Putamen (tissue), 1 donor: ENCODE measurements at regions not wholly inside any gene's neighbourhood (a gene's known extent, or its start where the extent isn't known, plus 50 kb on each side); places are given as distances from the start of the nearest gene placed in this dataset.
"Not testable (repeated sequence)": the region's sequence is repeated elsewhere in the genome, so short reads cannot be mapped to it uniquely, and the experiment has no call there.

Experiments used
- DNase-seq: peaks from one replicate; pipeline ENCODE4 v3.0.0-alpha.2; 2016; ENCODE audit warnings: low spot score

DNA sequence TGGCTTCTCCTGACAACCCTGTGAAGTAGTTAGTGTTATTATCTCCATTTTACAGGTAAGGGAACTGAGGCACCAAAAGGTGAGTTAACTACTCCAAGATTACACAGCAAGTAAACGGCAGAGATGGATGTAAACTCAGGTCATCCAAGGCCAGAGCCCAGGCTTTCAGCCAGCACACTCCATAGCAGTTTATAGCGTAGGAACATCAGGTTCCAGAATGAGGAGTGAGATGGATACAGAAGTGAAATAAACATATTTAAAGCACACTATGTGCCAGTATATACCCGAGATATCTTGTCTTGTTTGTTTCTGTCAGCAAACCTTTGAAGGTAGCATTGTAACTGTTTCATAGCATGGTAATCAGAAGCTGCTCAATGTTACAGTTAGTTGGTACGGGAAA lies 279.0 kb downstream of the OXSM start:
- DNase-seq: no peak

DNA sequence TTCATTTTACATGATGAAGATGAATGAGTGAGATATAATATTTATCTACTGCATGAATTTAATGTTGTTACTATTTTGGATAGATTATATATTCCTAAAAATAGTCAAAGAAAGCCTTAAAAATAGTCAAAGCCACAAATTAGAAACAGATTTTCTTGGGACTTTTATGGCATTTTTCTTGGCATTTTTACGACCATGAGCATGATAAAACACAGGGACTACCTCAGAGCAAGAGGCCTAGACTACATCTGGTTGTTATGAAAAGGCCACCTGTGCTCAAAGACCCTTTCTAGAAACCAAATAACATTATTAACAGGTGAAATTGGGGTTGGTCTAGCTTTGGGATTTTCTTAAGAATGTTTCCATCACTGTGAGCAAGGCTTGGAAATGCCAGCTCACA lies 281.0 kb downstream of the OXSM start:
- DNase-seq: no peak

DNA sequence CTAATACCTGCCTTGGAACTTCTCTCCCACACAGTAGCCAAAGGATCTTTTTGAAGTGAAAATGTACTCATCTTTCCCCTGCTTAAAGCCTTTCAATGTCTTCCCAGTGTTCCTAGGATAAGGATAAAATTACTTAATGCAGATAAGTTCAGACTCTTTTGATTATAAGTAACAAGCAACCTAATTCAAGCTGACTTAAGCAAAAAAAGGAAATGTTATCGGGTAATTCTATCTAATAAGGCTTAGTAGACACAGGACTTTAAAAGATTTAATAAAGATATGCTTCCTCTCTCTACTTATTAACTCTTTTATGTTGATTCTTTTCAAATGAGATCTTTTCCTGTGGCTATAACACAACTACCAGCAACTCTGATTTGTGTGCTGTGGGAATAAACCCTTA lies 284.2 kb downstream of the OXSM start:
- DNase-seq: no peak

DNA sequence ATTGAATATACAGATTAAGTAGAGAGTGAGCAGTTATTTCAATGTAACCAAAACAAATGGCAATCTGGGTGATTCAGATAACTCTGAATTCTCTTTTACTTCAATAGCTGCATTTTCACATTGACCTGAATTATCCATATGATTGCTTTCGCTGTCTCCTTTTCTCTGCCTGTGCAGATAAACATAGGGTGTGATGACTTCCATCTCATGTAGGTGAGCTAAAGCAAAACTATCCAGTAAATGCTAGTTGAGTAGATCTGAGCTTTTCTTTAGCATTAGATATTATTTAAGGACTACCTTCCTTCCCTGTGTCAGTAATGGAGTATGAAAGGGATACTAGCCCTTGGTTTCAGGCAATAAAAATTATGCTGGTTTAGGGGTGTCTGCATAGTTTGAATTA lies 288.6 kb downstream of the OXSM start:
- no peak for DNase-seq

DNA sequence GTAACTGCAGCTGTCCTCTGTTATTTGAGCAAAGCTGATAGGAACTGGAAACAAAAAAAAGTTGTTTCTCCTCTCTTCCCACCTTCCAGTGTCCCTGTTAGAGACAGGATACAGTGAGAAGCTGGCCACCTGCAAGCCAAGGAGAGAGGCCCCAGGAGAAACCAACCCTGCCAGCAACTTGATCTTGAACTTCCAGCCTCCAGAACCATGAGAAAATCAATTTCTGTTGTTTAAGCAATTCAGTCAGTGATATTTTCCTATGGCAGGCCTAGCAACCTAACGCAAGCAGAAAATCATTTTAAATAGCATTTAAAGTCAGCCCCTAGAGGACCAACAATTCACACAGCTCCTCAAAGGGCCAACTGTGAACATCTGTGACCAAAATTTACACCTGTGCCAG lies 291.3 kb downstream of the OXSM start:
- no peak for DNase-seq

DNA sequence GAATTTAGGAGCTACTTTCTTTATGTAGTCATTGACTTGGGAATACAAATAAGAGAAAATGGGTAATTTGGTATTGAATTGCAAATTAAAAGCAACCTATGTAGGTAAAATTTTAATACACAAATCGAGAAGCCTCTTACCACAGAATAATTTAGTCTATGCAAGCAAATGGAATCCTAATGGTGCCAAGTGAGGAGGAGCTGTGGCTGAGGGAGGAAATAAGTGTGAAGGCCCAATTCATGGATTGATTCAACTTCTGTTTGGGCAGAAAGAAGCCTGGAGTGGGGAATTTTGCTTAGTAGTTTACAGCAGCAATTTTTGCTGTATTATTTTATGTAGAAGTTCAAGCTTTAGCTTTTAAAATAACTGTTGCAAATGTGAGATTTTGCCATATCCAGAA lies 291.9 kb downstream of the OXSM start:
- DNase-seq: no peak

DNA sequence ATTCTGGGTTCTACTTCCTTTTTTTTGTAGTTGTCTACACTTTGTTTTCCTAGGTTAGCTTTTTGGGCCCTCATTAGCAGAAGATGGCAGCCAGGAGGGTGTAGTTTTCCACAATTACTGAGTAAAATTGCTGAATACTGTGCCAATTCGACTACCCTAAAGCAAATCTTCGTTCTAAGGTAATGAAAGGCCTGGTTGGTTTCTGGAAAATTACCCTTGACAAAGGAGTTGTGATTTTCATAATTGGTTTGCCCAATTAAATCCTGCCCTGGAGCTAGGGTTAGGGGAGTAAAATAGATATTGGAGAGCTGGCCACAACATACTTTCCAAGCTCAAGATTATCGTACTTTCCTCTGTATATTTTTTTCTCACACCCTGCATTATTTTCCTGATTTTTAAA lies 293.0 kb downstream of the OXSM start:
- no peak for DNase-seq

DNA sequence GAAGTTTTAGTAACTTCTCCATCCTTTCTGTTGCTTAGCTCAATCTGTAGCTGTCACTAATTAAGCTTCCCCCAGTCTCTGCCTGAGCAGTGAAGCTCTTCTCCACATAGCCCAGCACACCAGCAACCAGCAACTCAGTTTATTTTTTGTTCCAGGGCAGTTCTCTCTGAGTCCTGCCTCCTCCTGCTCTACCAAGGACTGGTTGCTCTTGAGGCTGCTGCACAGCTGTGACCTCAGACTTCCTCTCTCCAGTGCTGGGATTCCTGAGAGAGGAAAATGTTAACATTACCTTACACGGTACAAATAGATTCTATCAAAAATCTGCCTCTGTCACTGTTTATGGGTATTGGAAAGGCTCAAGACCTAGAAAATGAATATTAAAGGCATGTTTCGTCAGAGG lies 294.7 kb downstream of the OXSM start:
- DNase-seq: no peak

DNA sequence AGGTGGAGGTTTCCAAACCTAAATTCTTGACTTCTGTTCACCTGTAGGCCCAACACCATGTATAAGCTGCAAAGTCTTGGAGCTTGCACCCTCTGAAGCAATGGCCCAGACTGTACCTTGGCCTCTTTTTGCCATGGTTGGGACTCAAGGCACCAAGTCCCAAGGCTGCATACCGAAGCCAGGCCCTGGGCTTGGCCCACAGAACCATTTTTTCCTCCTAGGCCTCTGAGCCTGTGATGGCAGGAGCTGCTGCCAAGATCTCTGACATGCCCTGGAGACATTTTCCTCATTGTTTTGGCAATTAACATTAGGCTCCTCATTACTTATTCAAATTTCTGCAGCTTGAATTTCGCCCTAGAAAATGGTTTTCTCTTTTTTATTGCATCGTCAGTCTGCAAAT lies 297.9 kb downstream of the OXSM start:
- no peak for DNase-seq

DNA sequence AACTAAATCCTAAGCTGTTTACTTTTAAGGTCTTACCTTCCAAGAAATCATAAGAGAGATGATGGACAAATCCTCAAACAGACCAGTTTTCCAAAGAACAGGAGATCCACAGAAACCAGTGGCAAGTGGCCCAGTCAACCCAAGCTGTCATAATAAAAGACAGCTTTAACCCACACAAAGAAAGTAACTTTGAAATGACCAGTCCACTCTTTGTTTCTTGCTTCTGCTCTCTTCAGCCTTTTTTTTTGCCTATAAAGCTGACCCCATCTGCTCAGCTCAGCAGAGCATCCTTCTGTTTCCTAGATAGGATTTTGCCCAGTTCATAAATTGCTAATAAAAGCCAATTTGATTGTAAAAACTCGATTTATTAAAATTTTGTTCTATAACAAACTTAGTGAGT lies 299.4 kb downstream of the OXSM start:
- DNase-seq: no peak

DNA sequence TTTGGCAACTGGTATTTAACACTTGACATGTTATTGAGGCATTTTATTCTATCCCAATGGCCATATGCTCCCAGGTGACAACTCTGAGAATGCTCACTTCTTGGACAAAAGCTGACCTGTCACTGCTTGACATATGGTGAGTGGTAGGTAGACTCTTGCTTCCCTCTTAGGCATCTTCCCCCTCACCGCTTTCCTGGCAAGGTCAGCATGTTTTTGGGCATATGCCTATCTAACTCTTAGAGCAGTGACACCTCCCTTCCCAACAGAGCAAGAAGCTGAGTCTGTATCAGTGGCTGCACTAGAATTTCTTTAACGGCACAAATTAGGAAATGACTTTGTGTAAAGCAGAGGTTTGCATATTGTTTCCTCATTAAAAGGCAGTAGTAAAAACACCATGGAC lies 300.7 kb downstream of the OXSM start:
- DNase-seq: no peak

DNA sequence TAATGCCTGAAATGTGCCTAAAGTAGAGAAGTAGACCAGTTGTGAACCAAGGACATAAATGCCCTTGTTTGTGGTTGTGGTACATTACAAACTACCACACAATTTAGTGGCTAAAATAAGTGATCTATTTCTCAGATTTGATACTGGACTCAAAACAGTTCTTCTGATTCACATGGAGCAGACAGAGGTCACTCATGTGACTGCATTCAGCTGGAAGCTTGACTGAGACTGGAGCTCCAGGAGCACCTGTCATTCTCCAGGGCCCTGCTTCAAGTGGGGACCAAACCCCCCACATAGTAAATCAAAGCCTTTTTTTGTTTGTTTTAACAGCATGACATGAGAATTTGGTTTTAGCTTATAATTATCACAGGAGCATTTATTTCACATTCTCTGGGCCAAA lies 301.2 kb downstream of the OXSM start:
- DNase-seq: no peak

DNA sequence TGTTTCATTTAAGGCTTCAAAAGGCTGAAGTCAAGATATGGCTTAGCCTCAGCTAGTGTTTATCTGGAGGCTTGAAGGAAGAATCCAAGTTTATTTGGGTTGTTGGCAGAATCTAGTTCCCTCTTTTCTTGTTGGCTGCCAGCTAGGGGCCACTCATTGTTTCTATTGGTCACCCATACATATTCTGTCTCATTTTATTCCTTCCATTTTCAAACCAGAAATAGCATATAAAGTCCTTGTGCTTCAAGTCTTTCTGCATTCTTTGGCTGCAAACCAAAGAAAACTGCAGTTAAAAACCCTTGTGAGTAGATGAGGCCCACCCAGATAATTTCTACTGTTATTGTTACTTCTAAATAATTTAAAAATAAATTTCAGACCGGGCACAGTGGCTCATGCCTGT lies 301.7 kb downstream of the OXSM start:
- DNase-seq: no peak

DNA sequence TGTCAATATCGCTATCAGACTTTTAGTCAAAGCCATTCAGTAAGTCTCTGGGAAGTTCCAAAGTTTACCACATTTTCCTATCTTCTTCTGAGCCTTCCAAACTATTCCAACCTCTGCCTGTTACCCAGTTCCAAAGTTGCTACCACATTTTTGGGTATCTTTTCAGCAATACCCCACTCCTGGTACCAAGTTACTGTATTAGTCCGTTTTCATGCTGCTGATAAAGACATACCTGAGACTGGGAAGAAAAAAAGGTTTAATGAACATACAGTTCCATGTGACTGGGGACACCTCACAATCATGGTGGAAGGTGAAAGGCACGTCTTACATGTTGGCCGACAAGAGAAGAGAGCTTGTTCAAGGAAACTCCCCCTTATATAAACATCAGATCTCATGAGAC lies 307.2 kb downstream of the OXSM start:
- not testable (repeated sequence) for DNase-seq

DNA sequence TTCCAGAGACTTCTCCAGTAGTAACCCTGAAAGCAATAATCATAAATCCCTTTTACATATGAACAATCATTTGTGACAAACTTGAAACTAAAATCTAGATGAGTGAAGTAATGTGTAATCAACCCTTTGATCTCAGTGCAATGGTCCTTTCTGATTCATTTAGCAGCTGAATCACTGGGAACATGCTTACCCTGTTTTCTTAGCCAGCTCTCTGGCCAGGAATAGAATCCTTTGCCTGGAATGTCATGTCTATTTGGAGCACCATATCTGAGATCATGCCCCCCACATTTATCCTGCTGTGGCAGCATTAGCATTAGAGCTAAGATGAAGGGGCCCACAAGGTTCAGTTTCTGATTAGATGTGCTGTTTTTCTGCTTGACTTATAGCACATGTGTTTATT lies 309.8 kb downstream of the OXSM start:
- DNase-seq: no peak

DNA sequence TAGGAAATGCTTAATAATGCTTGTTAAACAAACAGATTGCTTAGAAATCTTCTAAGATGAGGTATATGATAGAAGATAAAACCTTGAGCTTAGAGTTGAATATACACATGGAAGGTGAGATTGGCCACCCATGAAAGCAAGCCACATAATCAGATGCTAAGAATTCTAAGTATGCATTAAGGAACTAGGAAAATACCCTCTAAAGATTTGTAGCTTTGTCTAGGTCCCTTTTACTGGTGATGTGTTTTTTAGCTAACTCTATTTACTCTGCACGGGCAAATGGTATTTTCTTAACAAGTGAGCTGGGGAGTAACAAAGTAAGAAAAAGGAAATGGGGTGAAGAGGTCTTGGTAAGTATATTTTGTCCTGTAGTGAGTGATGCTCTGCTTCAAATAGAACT lies 310.3 kb downstream of the OXSM start:
- no peak for DNase-seq

DNA sequence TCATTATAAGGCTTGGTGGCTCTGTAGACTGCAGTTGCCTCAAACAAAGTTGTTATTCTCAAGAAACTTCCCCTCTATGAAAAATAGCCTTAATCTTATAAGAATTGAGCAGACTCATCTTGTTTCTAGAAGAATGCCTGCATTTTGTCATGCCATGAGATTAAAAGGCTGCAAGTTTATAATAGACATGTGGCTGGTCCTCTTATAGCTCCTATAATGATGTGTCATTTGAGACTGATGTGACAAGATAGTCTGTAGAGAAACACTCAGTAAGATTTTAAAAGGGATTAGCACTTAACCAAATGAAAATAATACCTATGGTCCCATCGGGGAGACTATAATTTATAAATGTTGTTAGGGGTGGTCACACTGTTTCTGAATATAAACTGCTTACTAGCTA lies 312.5 kb downstream of the OXSM start:
- DNase-seq: no peak

DNA sequence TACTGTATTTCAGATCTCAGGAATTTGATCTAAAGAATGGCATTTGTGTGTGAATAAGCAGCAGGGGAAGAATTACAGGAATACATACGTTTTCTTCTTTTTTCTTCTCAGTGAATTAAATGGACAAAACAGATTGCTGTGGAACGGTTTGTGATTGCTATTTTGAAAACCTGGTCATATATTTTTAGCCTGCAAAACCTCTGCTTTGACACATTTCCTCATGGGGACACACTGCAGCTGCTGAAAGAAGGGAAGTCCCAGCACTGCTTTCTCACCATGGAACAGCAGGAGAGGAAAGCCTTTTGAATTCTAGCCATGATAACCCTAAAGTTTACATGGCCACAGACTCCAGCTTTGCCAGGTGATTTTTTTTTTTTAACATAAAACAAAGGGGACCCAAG lies 315.0 kb downstream of the OXSM start:
- DNase-seq: no peak

DNA sequence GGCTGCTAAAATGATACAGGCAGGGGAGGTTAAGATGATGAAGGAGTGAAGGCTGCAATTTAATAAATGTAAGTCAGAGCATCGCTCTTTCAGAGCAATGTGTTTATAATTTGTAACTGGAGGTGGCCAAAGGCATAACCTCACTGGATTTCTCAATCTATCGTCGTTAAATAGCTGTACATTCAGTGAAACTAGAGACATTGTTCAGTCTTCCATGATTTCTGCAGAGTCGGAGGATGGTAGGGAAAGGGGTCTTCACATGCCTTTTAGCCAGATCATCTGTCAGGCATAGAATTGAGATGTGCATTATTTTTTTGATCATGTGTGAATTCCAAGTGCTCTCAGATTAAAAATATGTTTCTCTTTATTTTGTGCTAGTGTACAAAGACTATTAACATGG lies 315.4 kb downstream of the OXSM start:
- no peak for DNase-seq

DNA sequence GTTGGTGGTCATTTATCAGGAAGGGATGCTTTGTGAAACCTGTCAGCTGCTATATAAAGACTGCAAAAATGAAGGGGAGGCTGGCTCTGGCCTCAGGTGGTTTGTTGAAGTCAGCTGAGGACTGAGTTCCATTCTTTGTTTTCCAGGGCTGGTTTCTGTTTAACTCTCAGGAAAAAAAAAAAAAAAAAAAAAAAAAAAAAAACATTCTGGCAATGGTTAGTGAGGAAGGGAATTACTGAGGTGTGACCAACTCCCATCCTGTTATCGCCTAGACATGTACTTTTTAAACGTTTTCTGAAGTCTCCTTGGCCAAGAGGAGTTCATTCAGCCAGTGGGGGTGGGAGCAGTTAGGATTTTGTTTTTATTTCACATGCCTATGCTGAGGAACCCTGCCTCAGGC lies 316.3 kb downstream of the OXSM start:
- DNase-seq: no peak

DNA sequence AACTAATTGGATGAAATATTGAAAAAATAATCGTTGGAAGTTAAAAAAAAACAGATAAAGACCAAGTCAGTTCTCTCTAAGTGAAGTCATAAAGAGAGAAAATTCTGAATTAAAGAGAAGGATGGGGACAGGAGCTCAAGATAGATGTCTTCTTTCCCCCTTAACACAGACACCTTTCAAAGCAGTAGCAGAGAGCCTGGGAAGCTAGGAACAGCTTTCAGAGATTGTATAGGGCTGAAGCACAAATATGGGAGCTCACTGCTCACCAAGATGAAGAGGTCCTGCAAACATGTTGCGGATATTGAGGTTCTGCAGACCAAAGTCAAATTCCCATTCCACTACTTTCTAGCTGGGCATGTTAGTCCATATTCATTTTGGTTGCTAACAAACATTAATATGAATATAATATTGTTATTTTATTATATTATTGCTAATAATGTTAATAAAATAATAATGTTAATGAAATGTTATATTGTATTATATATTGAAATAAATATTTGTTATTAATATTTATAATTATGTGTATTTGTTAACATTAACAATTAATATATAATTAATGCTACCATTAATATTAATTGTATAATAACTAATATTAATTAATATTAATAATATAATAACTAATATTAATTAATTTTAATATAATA lies 319.1 kb downstream of the OXSM start:
- DNase-seq: no peak

DNA sequence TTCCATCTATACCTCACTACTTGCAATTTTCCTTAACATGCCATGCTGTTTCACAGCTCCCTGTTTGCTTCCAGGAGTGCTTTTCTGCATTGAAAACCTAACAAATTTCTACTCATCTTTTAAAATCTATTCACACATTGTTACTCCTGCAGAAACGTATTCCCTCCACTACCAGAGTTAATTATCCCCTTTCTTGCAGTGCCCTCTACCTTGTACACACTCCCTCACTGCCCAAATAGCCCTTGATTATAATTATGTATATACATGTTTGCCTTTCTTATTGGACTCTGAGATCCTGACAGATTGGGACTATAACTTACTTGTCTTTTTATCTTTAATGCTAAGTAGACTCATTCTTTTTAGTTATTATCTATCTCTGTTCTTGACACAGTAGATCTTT lies 325.0 kb downstream of the OXSM start:
- no peak for DNase-seq

DNA sequence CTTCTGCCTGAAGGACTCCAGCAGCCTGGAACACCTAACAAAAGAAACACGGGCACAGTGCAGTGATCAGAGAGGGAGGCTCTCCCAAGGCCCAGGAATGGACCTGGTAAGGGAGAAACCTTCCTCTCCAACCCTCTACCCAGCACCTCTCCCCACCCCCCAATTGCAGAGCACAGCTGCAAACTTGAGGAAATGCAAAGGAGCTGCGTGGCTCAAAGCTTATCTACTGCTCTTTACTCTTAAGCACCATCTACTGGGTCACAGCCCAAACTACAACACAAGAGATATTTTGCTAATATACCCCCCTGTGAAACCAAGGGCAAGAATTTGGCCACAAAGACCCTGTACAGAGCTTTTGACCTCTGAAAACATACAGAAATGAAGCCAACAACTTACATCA lies 328.3 kb downstream of the OXSM start:
- no peak for DNase-seq

DNA sequence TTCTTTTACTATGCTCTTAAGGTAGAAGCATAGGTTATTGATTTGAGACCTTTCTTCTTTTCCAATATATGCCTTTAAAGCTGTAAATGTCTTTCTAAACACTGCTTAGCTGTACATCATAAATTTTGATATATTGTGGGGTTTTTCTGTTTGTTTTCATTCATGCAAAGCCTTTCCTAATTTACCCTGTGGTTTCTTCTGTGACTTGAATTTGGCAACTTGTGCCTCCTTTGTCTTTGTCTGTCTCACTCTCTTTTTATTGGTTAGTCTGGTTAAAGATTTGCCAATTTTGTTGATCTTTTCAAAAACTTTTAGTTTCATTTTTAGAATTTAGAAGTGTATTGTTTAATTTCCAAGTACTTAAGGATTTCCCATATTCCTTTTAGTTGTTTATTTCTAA lies 343.1 kb downstream of the OXSM start:
- DNase-seq: no peak

DNA sequence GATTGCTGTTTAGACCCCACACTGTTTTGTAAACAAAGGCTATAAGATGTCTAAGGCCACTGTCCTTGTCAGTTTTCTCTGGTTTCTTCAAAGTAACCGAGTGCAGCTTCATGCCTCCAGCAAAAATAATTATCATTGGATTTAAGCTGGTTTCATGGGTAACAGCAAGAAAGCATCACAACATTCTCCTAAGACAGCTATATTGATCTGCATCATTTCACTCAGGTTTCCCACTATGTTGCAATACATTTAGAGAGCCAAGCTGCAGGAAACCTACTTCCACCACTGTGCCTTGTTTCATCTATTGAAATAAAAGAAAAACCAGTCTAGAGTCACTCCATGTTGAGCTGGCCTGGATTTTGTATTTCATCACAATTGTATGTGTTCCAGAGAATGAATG lies 351.4 kb downstream of the OXSM start:
- DNase-seq: no peak
